ENCODE measurements at regions not wholly inside any gene's neighbourhood (a gene's known extent, or its start where the extent isn't known, plus 50 kb on each side); places are given as distances from the start of the nearest gene placed in this dataset.

- TF ChIP-seq EZH2 (IDR thresholded peaks at IDR 0.05; ENCODE audit: low read depth) (no peak), CTCF (conservative IDR thresholded peaks at IDR 0.05) (no peak)
These were observed 59.6 kb upstream of the C1orf87 start for GRCh38 chr1:60133000-60133673.
